ENCODE measurements at regions not wholly inside any gene's neighbourhood (a gene's known extent, or its start where the extent isn't known, plus 50 kb on each side); places are given as distances from the start of the nearest gene placed in this dataset.

DNA sequence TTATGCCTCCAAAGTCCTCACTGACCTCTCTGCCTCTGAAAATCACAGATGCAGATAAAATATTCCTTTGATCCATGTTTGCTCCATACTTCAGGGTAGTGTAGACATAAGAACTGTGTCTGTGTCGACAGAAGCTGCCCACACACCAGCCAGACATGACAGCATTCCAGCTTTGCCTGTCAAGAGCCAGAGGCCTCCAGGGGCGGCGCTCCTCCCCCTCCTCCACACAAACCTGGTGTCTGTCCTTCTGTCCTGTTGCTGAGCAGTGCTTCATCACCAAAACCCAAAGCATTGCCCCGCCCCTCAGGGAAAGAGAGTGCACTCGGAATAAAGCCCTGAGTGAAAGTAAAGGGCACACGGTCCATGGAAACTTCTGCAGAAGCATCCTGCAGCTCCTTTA, 379.4 kb downstream of the FBXW7 start:
- no peak for DNase-seq

DNA sequence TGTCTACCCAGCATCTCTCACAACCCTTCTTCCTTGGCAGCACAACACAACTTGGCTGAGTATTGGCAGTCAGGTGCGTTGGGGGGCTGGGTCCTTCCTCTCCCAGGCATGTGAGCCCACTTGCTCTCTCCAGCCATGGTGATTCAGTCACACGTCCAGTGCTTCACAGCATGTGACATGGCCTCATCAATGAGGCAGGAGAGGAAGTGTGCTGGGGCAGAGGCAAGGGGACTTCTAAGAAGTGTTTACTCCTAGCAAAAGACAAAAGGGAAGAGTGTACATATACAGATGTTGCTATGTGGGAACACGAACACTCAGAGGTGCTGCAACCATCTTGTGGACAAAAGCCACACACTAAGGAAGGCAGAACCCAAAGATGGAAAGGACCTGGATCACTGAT, 380.8 kb downstream of the FBXW7 start:
- no peak for DNase-seq

DNA sequence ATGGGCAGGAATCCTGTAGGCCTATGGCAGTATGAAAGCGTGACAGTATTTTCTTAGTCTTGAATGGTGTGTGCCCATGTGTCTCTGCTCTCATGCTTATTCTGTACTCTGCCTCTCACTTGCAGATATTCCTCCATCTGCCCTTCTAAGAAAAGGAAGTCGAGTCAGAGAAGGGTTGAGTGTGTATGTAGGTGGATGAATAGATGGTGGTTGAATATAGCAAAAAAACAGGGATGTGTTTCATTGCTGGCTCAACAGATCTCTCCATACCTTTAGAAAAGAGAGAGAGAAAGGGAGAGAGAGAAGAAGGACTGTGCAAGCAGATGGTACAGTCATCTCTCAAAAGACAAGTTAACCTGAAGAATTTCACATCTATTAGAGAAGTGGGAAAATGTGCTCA, 381.5 kb downstream of the FBXW7 start:
- DNase-seq: no peak

DNA sequence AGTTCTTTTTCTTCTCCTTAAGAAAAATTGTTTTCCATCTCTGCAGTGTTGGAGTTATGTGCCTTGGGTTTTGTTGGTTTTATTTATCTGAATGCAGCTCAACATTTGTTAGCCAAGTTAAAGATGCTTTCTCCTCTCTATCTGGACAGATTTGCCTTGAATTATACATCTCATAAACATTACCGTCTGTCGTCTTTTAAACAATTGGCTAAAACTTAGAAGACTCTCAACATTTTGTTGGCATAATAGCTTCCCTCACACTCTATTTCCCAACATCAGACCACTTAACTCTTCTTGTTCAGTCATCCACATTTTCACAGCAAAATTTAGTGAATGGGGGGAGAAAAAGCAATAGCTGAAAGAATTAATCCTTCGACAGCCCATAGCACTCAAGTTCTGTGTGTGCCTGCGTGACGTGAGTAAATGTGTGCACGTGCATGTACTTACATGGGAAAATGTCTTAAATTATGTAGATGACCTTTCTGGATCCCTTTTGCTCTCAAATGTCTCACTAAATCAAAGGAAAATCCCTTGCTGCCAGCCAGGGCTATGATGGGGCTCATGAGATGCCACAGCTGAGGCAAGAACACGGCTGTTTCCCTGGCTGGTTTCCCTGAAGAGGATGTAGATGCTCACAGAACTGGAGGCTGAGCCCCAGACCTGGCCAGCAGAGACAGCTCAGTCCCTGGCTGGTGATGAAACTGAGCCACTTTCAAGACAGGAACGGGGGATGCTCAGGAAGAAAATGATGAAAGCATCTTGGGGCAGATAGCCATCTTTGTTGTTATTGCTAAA, 382.2 kb downstream of the FBXW7 start:
- DNase-seq: no peak

DNA sequence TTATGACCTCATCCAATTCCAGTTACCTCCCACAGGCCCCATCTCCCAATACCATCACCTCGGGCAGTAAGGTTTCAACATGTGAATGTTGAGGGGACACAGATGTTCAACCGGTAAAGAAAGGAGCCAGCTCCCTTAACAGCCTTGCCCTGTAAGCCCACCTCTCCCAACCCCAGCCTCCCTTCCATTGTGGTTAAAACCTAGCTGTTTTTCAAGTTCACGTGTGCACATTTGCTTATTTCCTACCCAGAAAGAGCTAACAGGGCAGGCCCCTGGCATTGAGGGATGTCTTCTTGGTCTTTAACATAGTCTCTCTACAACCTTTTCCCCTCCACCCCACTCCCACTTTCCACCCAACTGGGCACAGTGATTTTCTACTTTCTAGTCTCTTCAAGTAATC, 385.7 kb downstream of the FBXW7 start:
- DNase-seq: no peak

DNA sequence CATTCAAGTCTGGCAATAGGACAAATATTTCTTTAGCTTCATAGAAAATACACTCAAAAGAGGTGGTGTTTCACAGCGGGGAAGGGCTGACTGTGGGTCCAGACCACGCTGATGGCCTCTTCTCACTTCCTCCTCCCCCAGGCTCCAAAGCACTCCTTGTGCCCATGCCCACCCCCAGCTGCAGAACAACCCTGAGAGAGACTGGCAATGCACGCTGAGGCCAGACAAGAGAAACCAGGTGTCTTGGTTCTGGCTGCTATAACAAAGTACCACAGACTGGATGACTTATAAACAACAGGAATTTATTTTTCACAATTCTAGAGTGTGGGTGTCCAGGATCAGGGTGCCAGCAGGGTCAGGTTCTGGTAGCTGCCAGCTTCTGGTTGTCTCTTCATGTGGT, 386.1 kb downstream of the FBXW7 start:
- DNase-seq: no peak

DNA sequence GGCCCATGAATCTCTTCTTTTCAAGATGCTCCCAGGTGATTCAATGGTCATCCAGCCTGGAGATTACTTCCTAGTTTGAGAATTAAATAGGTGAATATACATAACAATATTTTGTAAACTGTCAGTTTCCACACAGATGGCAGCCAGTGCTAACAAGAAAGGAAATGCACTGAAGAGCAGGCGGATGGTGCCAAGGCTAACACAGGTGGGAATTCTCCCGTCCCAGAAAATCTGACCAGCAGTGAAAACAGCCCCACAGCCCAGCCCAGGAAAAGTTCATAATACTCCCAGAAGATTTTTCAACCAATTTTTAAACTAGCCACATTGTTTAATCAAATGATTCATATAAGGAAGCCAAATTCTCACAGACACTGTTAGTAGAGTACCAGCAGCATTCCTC, 387.2 kb upstream of the GATB start:
- DNase-seq: no peak

DNA sequence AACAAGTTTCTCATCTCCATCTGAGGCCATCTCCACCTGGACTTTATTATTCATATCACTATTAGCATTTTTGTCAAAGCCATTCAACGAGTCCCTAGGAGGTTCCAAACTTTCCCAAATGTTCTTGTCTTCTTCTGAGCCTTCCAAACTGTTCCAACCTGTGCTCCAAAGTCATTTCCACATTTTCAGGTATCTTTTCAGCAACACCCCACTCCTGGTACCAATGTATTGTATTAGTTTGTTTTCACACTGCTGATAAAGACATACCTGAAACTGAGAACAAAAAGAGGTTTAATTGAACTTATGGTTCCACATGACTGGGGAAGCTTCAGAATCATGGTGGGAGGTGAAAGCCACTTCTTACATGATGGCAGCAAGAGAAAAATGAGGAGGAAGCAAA, 385.4 kb upstream of the GATB start:
- no peak for DNase-seq

DNA sequence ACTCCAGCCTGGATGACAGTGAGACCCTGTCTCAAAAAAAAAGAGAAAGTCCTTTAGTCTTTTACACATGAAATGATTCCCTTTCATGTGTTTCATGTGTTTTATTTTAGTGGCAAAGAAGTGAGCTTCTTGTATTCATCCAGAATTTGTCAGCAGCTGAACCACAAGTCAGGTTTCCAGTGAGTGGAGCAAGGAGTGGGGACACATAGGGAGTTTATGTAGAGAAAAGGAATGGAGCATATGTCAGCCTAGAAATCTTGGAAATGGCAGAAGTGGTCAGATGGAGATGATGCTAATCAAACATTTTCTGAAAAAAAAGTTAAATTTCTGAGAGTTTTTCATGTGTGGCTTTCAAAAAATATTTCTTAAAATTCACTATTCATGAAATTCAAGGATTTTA, 383.0 kb upstream of the GATB start:
- DNase-seq: no peak

DNA sequence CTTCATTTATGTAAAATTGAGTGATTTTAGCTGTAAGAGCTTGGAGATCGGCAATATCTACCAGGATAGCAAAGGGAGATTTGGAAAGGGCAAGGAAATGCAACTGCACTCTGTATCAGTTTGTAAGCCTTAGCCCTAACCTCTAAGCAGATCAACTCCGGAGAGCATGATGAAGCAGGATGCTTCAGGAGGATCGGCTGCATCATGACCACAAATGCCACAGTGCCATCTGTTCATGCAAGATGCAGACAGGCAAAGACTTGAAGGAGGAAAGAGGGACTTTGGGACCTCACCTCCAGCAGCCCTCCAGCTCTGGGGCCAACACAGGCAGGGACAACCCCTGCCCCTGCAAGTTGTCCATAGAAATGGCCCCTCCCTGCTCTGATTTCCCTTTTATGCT, 377.6 kb upstream of the GATB start:
- no peak for DNase-seq

DNA sequence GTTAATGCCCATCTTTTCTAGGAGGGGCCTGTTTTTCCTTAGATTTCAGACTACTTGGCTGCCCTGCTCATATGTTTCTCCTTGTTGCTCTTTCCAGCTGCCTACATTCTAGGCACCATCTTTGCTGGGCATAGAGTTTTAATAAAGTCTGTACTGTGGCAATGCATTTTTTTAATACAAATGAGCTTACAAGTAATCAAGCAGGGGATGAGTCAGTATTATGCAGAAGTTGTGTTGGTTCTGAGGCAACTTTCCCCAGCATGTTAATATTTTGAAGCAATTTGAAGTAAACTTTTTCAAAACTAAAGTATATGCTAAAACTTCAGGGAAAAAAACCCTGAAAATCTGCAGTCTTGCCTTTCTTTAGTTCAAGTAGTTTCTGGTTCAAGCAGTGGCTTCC, 372.0 kb upstream of the GATB start:
- no peak for DNase-seq

DNA sequence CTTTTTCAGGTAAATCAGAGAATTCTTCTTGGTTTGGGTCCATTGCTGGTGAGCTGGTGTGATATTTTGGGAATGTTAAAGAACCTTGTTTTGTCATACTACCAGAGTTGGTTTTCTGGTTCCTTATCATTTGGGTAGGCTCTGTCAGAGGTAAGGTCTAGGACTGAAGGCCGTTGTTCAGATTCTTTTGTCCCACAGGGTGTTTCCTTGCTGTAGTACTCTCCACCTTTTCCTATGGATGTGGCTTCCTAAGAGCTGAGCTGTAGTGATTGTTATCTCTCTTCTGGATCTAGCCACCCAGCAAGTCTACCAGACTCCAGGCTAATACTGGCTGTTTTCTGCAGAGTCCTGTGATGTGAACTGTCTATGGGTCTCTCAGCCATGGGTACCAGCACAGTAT, 367.5 kb upstream of the GATB start:
- DNase-seq: no peak

DNA sequence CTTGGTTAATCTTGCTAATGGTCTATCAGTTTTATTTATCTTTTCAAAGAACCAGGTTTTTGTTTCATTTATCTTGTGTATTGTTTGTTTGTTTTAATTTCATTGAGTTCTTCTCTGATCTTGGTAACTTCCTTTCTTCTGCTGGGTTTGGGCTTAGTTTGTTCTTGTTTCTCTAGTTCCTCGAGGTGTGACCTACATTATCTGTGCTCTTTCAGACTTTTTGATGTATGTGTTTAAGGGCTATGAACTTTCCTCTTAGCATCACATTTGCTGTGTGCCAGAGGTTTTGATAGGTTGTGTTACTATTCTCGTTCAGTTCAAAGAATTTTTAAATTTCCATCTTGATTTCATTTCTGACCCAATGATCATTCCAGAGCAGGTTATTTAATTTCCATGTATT, 365.4 kb upstream of the GATB start:
- DNase-seq: no peak

DNA sequence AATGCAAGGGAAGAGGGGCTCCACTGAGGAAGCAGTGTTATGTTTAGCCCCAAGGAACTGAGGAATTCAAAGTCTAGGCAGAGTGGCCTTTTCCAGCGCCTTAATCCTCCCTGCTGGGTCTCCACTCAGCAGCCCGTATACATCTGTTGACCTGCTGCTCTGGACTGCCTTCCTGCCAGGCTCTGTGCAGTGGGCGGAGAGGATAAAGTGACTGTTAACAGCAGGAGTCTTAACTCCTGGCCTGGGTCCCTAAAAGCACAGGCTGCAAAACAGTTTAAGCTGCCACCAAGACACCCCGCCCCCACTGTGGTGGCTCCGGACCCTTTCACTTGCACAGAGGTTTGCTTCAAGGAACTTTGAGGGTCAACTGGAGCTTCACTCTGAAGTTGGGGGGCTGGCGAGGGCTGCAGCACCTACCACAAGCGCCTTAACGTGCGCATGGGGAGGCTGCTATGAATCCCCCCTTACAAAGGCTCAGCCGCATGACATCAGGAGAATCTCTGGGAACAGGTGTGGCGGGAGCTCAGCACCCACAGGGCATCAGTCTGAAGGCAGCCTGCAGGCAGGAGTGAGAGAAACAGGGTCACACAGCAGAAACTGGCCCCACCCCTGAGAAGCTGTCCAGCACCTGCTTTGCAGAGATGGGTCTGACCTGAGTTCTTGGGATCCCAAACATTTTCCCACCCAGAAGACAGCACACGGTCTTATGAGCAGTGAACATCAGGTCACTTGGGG, 358.2 kb upstream of the GATB start:
- no peak for DNase-seq

DNA sequence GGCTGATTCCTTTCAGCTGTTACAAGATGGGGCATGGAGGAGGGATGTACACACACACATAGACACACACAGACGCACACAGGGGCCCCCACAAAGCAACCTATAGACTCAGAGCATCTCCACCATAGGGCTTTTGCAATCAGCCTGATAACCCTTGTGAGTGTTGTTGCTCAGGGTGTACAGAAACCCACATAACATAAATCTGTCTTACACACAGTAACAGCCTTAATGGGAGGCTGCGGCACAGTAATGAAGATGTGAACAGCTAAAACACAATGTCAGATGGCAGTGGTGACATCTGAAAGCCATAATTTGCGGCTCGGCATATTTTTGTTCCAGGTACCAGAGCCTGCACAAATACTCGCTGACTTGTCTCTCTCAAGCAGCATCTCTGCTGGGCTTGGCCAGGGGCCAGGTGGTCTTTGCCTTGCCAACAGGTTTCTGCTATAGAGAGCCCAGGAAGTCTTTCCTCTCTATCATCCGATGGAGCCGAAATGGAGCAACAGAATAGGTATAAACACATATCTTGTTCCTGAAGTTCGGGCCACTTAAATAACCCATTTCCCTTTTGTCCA, 357.2 kb upstream of the GATB start:
- DNase-seq: no peak

DNA sequence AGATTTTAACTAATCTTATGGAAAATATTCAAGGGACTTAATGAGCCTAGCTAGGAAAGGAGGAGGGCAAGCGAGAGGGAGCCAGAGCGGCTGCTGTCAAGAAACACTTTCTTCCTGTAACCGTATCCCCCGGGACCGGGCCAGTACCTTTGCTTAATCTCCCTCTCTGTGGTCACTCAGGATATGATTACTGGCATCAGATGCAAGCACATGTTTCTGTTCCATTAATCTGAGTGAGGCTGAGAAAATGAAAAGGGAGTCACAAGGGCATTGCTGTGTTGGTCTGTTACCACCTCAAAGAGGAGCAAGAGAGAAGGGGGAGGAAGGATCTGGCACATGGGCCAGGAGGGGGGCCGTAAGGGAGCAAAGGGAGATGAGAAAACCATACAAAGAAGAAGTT, 356.7 kb upstream of the GATB start:
- no peak for DNase-seq

DNA sequence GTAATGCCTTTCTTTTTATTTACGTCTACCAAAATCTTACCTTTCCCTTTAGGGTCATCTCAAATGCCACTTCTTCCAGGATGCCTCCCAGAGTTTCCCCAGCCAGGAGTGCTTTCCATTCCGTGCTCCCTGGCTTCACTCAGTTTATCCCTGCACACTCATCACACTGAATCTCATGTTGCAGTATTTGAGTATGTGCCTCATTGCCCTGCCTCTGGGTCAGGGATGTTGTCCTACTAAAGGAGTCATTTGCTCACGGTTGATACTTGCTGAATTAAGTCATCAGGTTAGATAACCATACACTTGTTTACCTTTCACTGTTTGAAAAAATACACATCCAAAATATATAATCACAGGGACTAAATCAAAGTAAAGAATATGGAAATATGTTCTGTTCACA, 356.2 kb upstream of the GATB start:
- DNase-seq: no peak

DNA sequence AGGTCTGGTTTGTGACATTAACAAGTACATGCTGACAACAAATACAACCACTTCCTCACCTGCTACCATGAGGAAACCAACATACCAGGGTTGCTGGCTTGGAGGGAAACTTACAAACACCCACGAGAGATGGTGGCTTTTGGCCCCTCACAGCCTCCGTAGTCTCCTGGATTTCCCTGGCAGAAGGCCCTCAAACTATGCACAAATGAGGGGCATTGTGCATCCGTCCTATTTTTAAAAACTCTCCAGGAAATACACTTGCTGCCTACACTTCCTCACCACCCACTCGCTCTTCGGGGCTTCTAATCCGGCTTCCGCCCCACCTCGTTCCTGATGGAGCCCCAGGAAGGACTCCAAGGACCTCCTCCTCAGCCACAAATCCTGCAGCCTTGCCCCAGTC, 355.0 kb upstream of the GATB start:
- DNase-seq: no peak

DNA sequence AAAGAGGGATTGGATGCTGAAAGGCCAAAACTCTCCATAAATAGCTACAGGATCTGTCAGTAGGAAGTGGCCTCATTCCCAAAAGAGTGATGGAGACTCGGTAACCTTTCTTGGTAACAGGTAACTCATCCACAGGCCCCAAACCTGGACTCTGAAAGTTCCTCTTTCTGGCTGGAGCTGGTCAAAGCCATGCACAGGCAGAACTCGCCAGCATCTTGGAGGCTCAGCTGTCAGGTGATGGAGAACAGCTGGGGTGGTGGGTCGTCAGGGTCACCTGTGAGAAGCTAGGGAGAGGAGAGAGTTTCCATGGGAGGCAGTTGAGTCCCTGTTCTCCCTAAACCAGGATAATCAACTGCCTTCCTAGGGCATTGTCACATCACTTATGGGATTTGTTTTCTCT, 354.3 kb upstream of the GATB start:
- DNase-seq: no peak

DNA sequence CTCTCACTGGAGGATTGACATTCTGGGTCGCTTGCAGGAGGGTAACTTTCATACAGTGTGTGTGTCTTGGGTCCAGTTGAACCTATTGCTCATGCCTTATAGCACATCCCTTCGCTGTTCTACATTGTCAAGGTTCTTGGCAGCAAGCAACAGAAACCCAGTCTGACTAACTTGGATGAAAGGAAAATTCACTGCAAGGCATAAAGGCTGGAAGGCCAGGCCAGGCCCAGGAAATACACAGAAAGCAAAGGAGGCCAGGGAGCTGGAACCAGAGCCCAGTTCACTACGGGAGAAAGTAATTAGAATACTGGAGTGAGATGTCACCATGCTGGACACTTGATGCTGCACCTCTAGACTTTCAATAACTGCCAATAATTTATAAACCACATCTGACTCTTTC, 353.8 kb upstream of the GATB start:
- no peak for DNase-seq

DNA sequence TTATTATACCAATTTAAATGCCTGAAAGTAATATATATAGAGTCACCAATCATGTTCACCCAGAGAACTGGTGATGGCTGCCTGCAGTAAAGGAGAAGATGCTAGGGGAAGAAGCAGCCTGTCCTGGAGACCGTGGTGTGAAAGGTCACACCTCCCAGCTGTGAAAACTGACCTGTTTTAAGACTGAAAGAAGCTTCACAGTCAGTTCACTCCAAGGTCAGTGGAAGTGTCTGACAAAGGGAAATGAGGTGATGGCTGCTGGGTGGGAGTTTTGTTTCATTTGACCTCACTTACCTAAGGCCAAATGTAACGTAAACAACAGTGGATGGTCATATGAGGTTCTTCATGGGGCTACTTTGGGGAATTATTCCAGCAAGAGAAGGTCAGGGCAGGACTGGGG, 352.1 kb upstream of the GATB start:
- no peak for DNase-seq

DNA sequence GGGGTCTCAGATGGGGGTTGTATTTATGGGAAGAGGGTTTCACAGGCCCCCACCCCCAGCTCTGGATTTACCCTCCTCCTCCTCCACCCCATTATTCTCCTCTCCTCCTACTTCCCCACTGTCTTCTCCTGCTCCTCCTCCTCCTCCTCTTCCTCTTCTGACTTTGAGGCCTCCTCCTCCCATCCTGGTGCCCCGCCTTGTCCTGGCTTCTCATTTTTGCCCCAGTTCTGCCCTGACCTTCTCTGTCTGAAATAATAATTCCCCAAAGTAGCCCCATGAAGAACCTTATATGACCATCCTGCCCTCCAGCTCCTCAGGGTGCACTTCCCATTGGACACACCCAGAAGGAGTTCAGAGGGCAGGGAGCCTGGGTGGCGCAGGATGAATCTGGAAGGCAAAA, 351.4 kb upstream of the GATB start:
- DNase-seq: no peak

DNA sequence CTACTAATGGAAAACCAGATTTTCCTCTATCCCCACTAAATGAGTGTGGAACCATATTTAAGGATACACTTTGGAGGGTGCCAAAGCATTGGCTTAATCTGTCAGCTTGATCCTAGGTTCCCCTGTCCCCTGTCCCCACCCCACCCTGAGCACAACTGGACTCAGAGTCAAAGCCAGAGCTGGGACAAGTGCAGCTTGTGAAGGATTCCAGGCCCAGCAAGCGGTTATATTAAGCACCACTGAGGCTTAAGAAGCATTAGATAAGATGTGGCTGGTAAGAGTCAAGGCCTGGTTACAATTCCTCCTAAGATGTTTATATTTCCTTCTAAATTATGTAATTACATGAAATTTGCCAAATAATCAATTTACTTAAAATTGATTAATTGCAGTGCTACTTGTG, 350.0 kb upstream of the GATB start:
- no peak for DNase-seq

Data from activated T-cell treated with anti-CD3 and anti-CD28 coated beads for 4 hours (primary cell).